HEK293T (cell line): ENCODE measurements at regions not wholly inside any gene's neighbourhood (a gene's known extent, or its start where the extent isn't known, plus 50 kb on each side); places are given as distances from the start of the nearest gene placed in this dataset.

Source experiments
- FOXM1 ChIP-seq: fragments of 450-650 bp; IDR thresholded peaks from 2 replicates; pipeline ENCODE4 v1.6.1; 2017; ENCODE audit warnings: mild to moderate bottlenecking, borderline replicate concordance
- LEF1 ChIP-seq: fragments of 450-650 bp; IDR thresholded peaks from 2 replicates; pipeline ENCODE4 v1.6.1; 2017; ENCODE audit warnings: mild to moderate bottlenecking, borderline replicate concordance
- SP1 ChIP-seq: fragments of 450-650 bp; IDR thresholded peaks from 2 replicates; pipeline ENCODE4 v1.6.1; 2017
- ZNF384 ChIP-seq: fragments of 450-650 bp; IDR thresholded peaks from 2 replicates; pipeline ENCODE4 v1.6.1; 2016
- TF ChIP-seq, protein P1 (sequence below): fragments of 450-650 bp; IDR thresholded peaks from 2 replicates; pipeline ENCODE4 v1.6.1; 2016

DNA sequence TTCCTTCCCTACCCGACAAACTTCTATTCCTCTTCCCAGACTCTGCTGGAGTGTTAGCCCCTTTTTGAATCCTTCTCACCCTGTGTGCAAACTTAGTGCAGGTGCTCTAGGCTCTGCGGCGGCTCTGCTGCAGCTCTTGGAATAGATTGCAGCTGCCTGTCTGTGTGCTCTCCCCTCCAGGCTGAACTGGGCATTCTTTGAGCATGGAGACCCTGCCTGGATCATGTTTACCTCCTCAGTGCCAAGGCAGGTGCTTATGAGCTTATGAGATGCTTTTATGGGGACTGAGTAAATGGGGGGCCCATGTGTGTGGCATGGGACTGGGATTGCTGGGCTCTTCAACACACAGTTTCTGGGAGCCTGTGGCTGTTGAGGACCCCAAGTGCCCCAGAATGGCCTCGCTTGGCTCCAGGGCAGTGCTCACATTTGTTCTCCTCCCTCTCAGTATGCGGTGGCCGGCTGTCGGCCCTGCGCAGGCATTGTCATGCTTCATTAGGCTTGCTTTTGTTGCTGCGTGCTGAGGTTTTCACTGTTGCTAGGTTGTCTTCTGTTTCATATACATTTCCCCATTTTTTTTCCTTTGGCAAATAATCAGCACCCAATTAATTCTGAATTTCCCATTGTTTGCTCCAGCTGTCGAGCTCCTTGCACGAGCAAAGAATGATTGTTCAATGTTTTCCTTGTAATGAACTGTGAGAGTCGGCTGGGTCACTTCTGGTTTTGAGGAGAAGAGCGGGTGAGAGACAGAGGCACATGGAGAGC, 185.5 kb upstream of the NLRP1 start:
- TF ChIP-seq, protein P1, sequence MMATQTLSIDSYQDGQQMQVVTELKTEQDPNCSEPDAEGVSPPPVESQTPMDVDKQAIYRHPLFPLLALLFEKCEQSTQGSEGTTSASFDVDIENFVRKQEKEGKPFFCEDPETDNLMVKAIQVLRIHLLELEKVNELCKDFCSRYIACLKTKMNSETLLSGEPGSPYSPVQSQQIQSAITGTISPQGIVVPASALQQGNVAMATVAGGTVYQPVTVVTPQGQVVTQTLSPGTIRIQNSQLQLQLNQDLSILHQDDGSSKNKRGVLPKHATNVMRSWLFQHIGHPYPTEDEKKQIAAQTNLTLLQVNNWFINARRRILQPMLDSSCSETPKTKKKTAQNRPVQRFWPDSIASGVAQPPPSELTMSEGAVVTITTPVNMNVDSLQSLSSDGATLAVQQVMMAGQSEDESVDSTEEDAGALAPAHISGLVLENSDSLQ, result no peak
- TF ChIP-seq LEF1, result no peak
- TF ChIP-seq ZNF384, result no peak
- no peak for TF ChIP-seq SP1
- no peak for TF ChIP-seq FOXM1
